H1 (cell line): ENCODE measurements at regions not wholly inside any gene's neighbourhood (a gene's known extent, or its start where the extent isn't known, plus 50 kb on each side); places are given as distances from the start of the nearest gene placed in this dataset.

Experiments used
- CTCF ChIP-seq, 3 experiments: IDR thresholded peaks; 1 replicate in 2 of 3; 2 replicates in 1 of 3; pipeline versions ENCODE4 v1.5.1 to v1.6.1; 2011; ENCODE audit warnings: low read length in 3 of 3, mild to moderate bottlenecking in 3 of 3, inconsistent platforms in 2 of 3, low read depth in 1 of 3, moderate library complexity in 1 of 3; ENCODE audit not compliant: insufficient read depth in 1 of 3; ENCODE audit errors: control extremely low read depth in 1 of 3
- EP300 ChIP-seq, 2 experiments: IDR thresholded peaks; 1 replicate in 1 of 2; 2 replicates in 1 of 2; pipeline ENCODE4 v1.6.1; 2011 to 2012; ENCODE audit warnings: low read depth in 2 of 2, low read length in 2 of 2, mild to moderate bottlenecking in 2 of 2, borderline replicate concordance in 1 of 2, inconsistent platforms in 1 of 2, moderate library complexity in 1 of 2
- JUN ChIP-seq: IDR thresholded peaks from 2 replicates; pipeline ENCODE4 v1.6.1; 2011; ENCODE audit warnings: low read depth, mild to moderate bottlenecking, improper control_type of control experiment, low read length
- KDM4A ChIP-seq: IDR thresholded peaks from one replicate; pipeline ENCODE4 v1.7.1; 2012; ENCODE audit warnings: low read depth, mild to moderate bottlenecking, moderate library complexity, low read length, inconsistent platforms; ENCODE audit not compliant: severe bottlenecking
- POLR2A ChIP-seq, 2 experiments: IDR thresholded peaks; 1 replicate in 1 of 2; 2 replicates in 1 of 2; pipeline ENCODE4 v1.6.1; 2011; ENCODE audit warnings: low read depth in 2 of 2, low read length in 2 of 2, mild to moderate bottlenecking in 2 of 2; ENCODE audit errors: control extremely low read depth in 1 of 2
- TCF12 ChIP-seq: IDR thresholded peaks from 2 replicates; pipeline ENCODE4 v1.6.1; 2011; ENCODE audit warnings: low read depth, mild to moderate bottlenecking, low read length

GRCh38 chr11:42576318-42576717 is 735.5 kb upstream of the API5 start:
- no peak for TF ChIP-seq JUN
- no peak for TF ChIP-seq POLR2A (IDR thresholded peaks at IDR 0.05; ENCODE audit: control extremely low read depth in 1 of 2, low read depth in 2 of 2, low read length in 2 of 2)
- no peak for TF ChIP-seq CTCF (IDR thresholded peaks at IDR 0.05; ENCODE audit: control extremely low read depth in 1 of 3, insufficient read depth in 1 of 3, low read depth in 1 of 3, low read length in 3 of 3)
- no peak for TF ChIP-seq TCF12
- TF ChIP-seq KDM4A = no peak
- no peak for TF ChIP-seq EP300 (IDR thresholded peaks at IDR 0.05; ENCODE audit: borderline replicate concordance in 1 of 2, low read depth in 2 of 2, low read length in 2 of 2)
